Right atrium auricular region (tissue), 2 donors: ENCODE measurements at regions not wholly inside any gene's neighbourhood (a gene's known extent, or its start where the extent isn't known, plus 50 kb on each side); places are given as distances from the start of the nearest gene placed in this dataset.
A peak's percentile ranks its signal among the peaks of the same experiment; 100 is the strongest.

Experiments
- DNase-seq: peaks from one replicate; pipeline ENCODE4 v3.0.0-alpha.2; 2019; ENCODE audit warnings: low spot score
- H3K27ac ChIP-seq, 2 donors: fragments of 200-600 bp; sonication (generic); 1 replicate in 1 of 2; 2 replicates in 1 of 2; pipeline ENCODE4 v1.5.1; 2016 to 2019
- H3K27me3 ChIP-seq, 2 donors: fragments of 200-600 bp; sonication (generic); one replicate each; pipeline versions ENCODE4 v1.5.1 to v1.6.0; 2017 to 2019
- H3K36me3 ChIP-seq: fragments of 200-600 bp; sonication (generic); one replicate; pipeline ENCODE4 v1.5.1; 2016
- H3K4me1 ChIP-seq, 2 donors: fragments of 200-600 bp; sonication (generic); one replicate each; pipeline versions ENCODE4 v1.5.1 to v1.6.0; 2017 to 2019
- H3K4me3 ChIP-seq, 2 donors: fragments of 200-600 bp; sonication (generic); 1 replicate in 1 of 2; 2 replicates in 1 of 2; pipeline ENCODE4 v1.5.1; 2017 to 2019; ENCODE audit warnings: mild to moderate bottlenecking in 1 of 2, moderate library complexity in 1 of 2
- H3K9me3 ChIP-seq, 2 donors: fragments of 200-600 bp; sonication (generic); one replicate each; pipeline ENCODE4 v1.5.1; 2019
- TF ChIP-seq, protein P1 (sequence below), 2 donors: fragments of 200-600 bp; sonication (generic); IDR thresholded peaks; one replicate each; pipeline ENCODE4 v1.5.1; 2019; ENCODE audit warnings: antibody characterized with exemption in 2 of 2

- no peak overlapping the region for H3K4me3 ChIP-seq
- H3K4me1 ChIP-seq = no peaks in the 10 kb centered on the region
- no peaks in the 10 kb centered on the region for H3K36me3 ChIP-seq
- TF ChIP-seq, protein P1, sequence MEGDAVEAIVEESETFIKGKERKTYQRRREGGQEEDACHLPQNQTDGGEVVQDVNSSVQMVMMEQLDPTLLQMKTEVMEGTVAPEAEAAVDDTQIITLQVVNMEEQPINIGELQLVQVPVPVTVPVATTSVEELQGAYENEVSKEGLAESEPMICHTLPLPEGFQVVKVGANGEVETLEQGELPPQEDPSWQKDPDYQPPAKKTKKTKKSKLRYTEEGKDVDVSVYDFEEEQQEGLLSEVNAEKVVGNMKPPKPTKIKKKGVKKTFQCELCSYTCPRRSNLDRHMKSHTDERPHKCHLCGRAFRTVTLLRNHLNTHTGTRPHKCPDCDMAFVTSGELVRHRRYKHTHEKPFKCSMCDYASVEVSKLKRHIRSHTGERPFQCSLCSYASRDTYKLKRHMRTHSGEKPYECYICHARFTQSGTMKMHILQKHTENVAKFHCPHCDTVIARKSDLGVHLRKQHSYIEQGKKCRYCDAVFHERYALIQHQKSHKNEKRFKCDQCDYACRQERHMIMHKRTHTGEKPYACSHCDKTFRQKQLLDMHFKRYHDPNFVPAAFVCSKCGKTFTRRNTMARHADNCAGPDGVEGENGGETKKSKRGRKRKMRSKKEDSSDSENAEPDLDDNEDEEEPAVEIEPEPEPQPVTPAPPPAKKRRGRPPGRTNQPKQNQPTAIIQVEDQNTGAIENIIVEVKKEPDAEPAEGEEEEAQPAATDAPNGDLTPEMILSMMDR (IDR thresholded peaks at IDR 0.05) = no peak
- H3K27me3 ChIP-seq = no peaks in the 10 kb centered on the region
- H3K27ac ChIP-seq = no peak overlapping the region
- no peak for DNase-seq
- H3K9me3 ChIP-seq = no peaks in the 10 kb centered on the region
These were observed 275.4 kb downstream of the ABHD5 start for GRCh38 chr3:43966126-43966525.

DNA sequence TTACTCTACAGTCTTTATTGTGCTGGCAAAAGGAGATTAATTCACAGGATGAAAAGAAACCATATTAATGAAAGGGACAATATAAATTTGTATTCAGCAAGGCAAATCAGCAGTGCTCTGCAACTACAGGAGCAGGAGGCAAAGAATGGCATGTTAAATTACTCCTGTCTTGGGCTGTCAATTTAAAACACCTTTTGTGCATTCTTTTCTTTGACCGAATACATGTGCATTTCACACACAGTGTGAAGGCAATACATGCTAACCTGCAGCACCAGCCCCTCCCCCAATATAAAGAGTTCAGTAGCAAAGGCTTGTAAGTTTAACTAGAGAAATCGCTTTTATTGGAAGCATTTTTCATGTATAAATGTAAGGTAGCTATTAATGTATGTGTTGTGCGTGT is 275.2 kb upstream of the TOPAZ1 start:
- DNase-seq = no peak
- Histone ChIP-seq H3K36me3 (no peaks in the 10 kb centered on the region), H3K4me1 (no peaks in the 10 kb centered on the region), H3K27me3 (no peaks in the 10 kb centered on the region), H3K27ac (no peak overlapping the region), H3K4me3 (no peak overlapping the region), H3K9me3 (no peaks in the 10 kb centered on the region)
- TF ChIP-seq, protein P1 (IDR thresholded peaks at IDR 0.05) = no peak

GRCh38 chr3:43968465-43968864 is 273.2 kb upstream of the TOPAZ1 start:
- H3K4me3 ChIP-seq = no peak overlapping the region
- no peak overlapping the region for H3K27ac ChIP-seq
- H3K27me3 ChIP-seq = no peaks in the 10 kb centered on the region
- H3K36me3 ChIP-seq = no peaks in the 10 kb centered on the region
- DNase-seq = no peak
- TF ChIP-seq, protein P1 (IDR thresholded peaks at IDR 0.05) = no peak
- H3K4me1 ChIP-seq = no peaks in the 10 kb centered on the region
- H3K9me3 ChIP-seq = no peaks in the 10 kb centered on the region

- TF ChIP-seq, protein P1 (IDR thresholded peaks at IDR 0.05) = no peak
- DNase-seq = no peak
- H3K27ac ChIP-seq = no peak overlapping the region
- no peaks in the 10 kb centered on the region for H3K36me3 ChIP-seq
- H3K4me3 ChIP-seq = no peak overlapping the region
- no peaks in the 10 kb centered on the region for H3K9me3 ChIP-seq
- H3K27me3 ChIP-seq = no peaks in the 10 kb centered on the region
- no peaks in the 10 kb centered on the region for H3K4me1 ChIP-seq
These were observed 271.7 kb upstream of the TOPAZ1 start for GRCh38 chr3:43969944-43970343.

GRCh38 chr3:43970351-43970750 is 271.3 kb upstream of the TOPAZ1 start:
- DNase-seq = peak; percentile 5
- Histone ChIP-seq H3K36me3 (no peaks in the 10 kb centered on the region), H3K4me1 (no peaks in the 10 kb centered on the region), H3K27ac (no peak overlapping the region), H3K27me3 (no peaks in the 10 kb centered on the region), H3K9me3 (peaks cover 0 to under 1% of the 10 kb centered on the region in 2 donors), H3K4me3 (no peak overlapping the region)
- TF ChIP-seq, protein P1 (IDR thresholded peaks at IDR 0.05) = no peak

GRCh38 chr3:43970920-43971319 is 270.8 kb upstream of the TOPAZ1 start:
- no peaks in the 10 kb centered on the region for H3K36me3 ChIP-seq
- peak; percentile 18 for DNase-seq
- no peak overlapping the region for H3K4me3 ChIP-seq
- H3K4me1 ChIP-seq = no peaks in the 10 kb centered on the region
- H3K9me3 ChIP-seq = peaks cover 0 to 6% of the 10 kb centered on the region in 2 donors
- no peaks in the 10 kb centered on the region for H3K27me3 ChIP-seq
- no peak overlapping the region for H3K27ac ChIP-seq
- TF ChIP-seq, protein P1 (IDR thresholded peaks at IDR 0.05) = no peak
